ENCODE measurements at regions not wholly inside any gene's neighbourhood (a gene's known extent, or its start where the extent isn't known, plus 50 kb on each side); places are given as distances from the start of the nearest gene placed in this dataset.
"Not testable (repeated sequence)": the region's sequence is repeated elsewhere in the genome, so short reads cannot be mapped to it uniquely, and the experiment has no call there.

- not testable (repeated sequence) for TF ChIP-seq EZH2 (IDR thresholded peaks at IDR 0.05; ENCODE audit: low read length, missing control alignments); CTCF (conservative IDR thresholded peaks at IDR 0.05 in 1 of 2, IDR thresholded peaks at IDR 0.05 in 1 of 2; ENCODE audit: low read depth in 1 of 2, low read length in 2 of 2)
Observed at GRCh38 chr2:208615675-208616074, 209.1 kb downstream of the PTH2R start.
